K562 (cell line): ENCODE measurements at regions not wholly inside any gene's neighbourhood (a gene's known extent, or its start where the extent isn't known, plus 50 kb on each side); places are given as distances from the start of the nearest gene placed in this dataset.

ENCODE experiments used
- ATAC-seq: fragments of 200-7000 bp; cut with Tn5 transposase; 3 replicates; pipeline ENCODE4 v1.9.1; 2020; ENCODE audit warnings: moderate library complexity
- BruUV-seq: library from RNA; stranded (reverse); fragments of 400-500 nt; replicated peaks from 2 replicates; lab custom pipeline; 2021; lab: Mats Ljungman, UMichigan
- CTCF ChIA-PET: fragments of 300-600 bp; formaldehyde crosslinking; extraction: SDS; loops from one replicate; lab custom pipeline; 2021; ENCODE audit warnings: low intra/inter-chr PET ratio; lab: Yijun Ruan, JAX
- POLR2A ChIA-PET: fragments of 300-600, 350-650 bp; sonication (Branson Sonifier 250); formaldehyde crosslinking; extraction: SDS; loops from one replicate; lab custom pipeline; 2021; ENCODE audit warnings: antibody characterized with exemption, inconsistent platforms; lab: Yijun Ruan, JAX
- DNase-seq, 4 experiments: peaks; one replicate each; pipeline versions ENCODE4 v3.0.0 to v3.0.0-alpha.2; 2011 to 2018; ENCODE audit warnings: low spot score in 3 of 4, mixed read lengths in 3 of 4; ENCODE audit errors: extremely low read depth in 1 of 4
- FAIRE-seq: peaks from 2 replicates; lab custom pipeline; 2011; peaks lifted over from hg19 to GRCh38; lab: Jason Lieb, UNC
- H2AFZ ChIP-seq: 2 replicates; pipeline ENCODE4 v1.6.0; 2011; ENCODE audit warnings: low read depth, low read length, control low read depth, inconsistent platforms
- H3K27ac ChIP-seq: fragments of 200-600 bp; 3 replicates; pipeline ENCODE4 v1.8.0; 2011; ENCODE audit warnings: low read depth, mild to moderate bottlenecking, control low read depth, inconsistent platforms, low read length, moderate library complexity, mixed read lengths; ENCODE audit errors: extremely low read depth
- H3K27me3 ChIP-seq, 2 experiments: fragments of 300-600 bp in 1 of 2; 2 replicates in 1 of 2; 3 replicates in 1 of 2; pipeline versions ENCODE4 v1.6.0 to v1.8.0; 2011; ENCODE audit warnings: inconsistent platforms in 2 of 2, low read length in 2 of 2, mild to moderate bottlenecking in 1 of 2, mixed read lengths in 1 of 2, moderate library complexity in 1 of 2; ENCODE audit not compliant: control insufficient read depth in 2 of 2, insufficient read depth in 2 of 2
- H3K36me3 ChIP-seq: fragments of 300-600 bp; 3 replicates; pipeline ENCODE4 v1.8.0; 2011; ENCODE audit warnings: mild to moderate bottlenecking, low read length, inconsistent platforms; ENCODE audit not compliant: control insufficient read depth, insufficient read depth
- H3K4me1 ChIP-seq, 2 experiments: fragments of 200-600 bp in 1 of 2; replicated peaks in 1 of 2; 2 replicates in 1 of 2; 3 replicates in 1 of 2; pipeline versions ENCODE4 v1.5.1 to v1.8.0; 2011; ENCODE audit warnings: inconsistent platforms in 2 of 2, low read length in 2 of 2, mild to moderate bottlenecking in 1 of 2, mixed read lengths in 1 of 2, moderate library complexity in 1 of 2; ENCODE audit not compliant: control insufficient read depth in 2 of 2, insufficient read depth in 2 of 2
- H3K4me2 ChIP-seq: 2 replicates; pipeline ENCODE4 v1.6.1; 2011; ENCODE audit warnings: low read length, control low read depth, inconsistent platforms, mixed read lengths; ENCODE audit not compliant: insufficient read depth
- H3K4me3 ChIP-seq: fragments of 200-600 bp; sonication (generic), shearing (Covaris generic); 2 replicates; pipeline ENCODE4 v1.5.1; 2016; ENCODE audit warnings: control low read depth, inconsistent platforms
- H3K79me2 ChIP-seq: fragments of 200-600 bp; 3 replicates; pipeline ENCODE4 v1.8.0; 2011; ENCODE audit warnings: low read length, inconsistent platforms; ENCODE audit not compliant: control insufficient read depth, insufficient read depth
- H3K9ac ChIP-seq, 2 experiments: 2 replicates each; pipeline versions ENCODE4 v1.6.0 to v1.6.1; 2011; ENCODE audit warnings: low read depth in 2 of 2, low read length in 2 of 2, control low read depth in 1 of 2, inconsistent platforms in 1 of 2, mild to moderate bottlenecking in 1 of 2, mixed read lengths in 1 of 2; ENCODE audit not compliant: insufficient read depth in 1 of 2
- H3K9me1 ChIP-seq: one replicate; pipeline ENCODE4 v1.6.0; 2011; ENCODE audit warnings: inconsistent platforms, mild to moderate bottlenecking, low read length, moderate library complexity; ENCODE audit not compliant: control insufficient read depth, insufficient read depth
- H3K9me3 ChIP-seq: replicated peaks from 2 replicates; pipeline ENCODE4 v1.5.1; 2011; ENCODE audit warnings: low read depth, low read length, inconsistent platforms; ENCODE audit not compliant: control insufficient read depth, insufficient read depth
- H4K20me1 ChIP-seq: replicated peaks from 2 replicates; pipeline ENCODE4 v1.6.1; 2011; ENCODE audit warnings: low read length, inconsistent platforms, mixed read lengths; ENCODE audit not compliant: control insufficient read depth, insufficient read depth
- HDAC8 ChIP-seq: fragments of 450-650 bp; IDR thresholded peaks from 2 replicates; pipeline ENCODE4 v1.6.1; 2016; ENCODE audit warnings: mild to moderate bottlenecking, missing genetic modification characterization, moderate library complexity, missing compliant biosample characterization
- KLF1 ChIP-seq: fragments of 450-650 bp; IDR thresholded peaks from 2 replicates; pipeline ENCODE4 v1.6.1; 2016; ENCODE audit warnings: missing genetic modification characterization, missing compliant biosample characterization
- MBD1 ChIP-seq: fragments of 250-450 bp; sonication (Bioruptor Pico); IDR thresholded peaks from 2 replicates; pipeline ENCODE4 v1.8.0; 2022; ENCODE audit warnings: inconsistent platforms
- TCF3 ChIP-seq: sonication (generic); formaldehyde crosslinking; IDR thresholded peaks from 2 replicates; pipeline ENCODE4 v1.4.0; 2020; ENCODE audit warnings: mild to moderate bottlenecking, missing genetic modification reagents
- WGBS: fragments of 100-300 bp; shearing (Covaris generic); methylation state at CpG from one replicate; pipeline ENCODE4 v1.1.6; 2016; ENCODE audit warnings: low coverage, mixed read lengths; ENCODE audit not compliant: insufficient coverage; ENCODE audit errors: missing lambda C conversion rate; 5-methylcytosine and 5-hydroxymethylcytosine counted together
- in situ Hi-C: fragments of 300-500 bp; cut with MboI; formaldehyde crosslinking; loops from 4 replicates; pipeline ENCODE4 v1.15.0; 2018; ENCODE audit warnings: inconsistent platforms, mixed read lengths
- intact Hi-C: fragments of 100-400 bp; cut with micrococcal nuclease; formaldehyde crosslinking; loops from 2 replicates; pipeline ENCODE4 v1.14.2; 2022
- TF ChIP-seq, protein P1 (sequence below), 2 experiments: fragments of 150-350 bp in 1 of 2; IDR thresholded peaks; 2 replicates each; pipeline ENCODE4 v1.6.1; 2012 to 2016; ENCODE audit warnings: low read depth in 2 of 2, low read length in 2 of 2, mild to moderate bottlenecking in 1 of 2, moderate library complexity in 1 of 2

DNA sequence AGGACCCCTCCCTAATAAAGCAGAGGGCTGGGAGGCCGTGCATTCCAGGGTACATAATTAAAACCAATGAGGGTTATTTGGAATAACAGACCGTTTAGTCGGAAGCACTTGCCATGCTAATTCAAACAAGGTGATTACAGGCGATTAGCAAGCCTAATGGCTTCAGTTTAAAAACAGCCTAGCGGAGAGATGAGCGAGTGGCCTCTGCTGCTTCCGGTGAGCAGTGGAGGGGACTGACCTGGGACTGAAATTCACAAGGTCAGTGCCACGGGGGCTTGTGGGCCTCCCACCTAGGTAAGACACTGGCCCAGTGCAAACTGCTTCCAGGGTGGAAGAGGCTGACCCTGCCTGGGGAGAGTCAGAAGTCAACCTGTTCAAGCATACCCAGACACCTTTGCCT lies 56.8 kb upstream of the ALX4 start:
- Histone ChIP-seq H3K9me1 (no peaks in the 10 kb centered on the region), H3K4me1 (peaks cover 4 to 13% of the 10 kb centered on the region in 2 experiments; a peak in 3 of 5 replicates), H3K4me2 (no peak overlapping the region; the same call in 1 of the 2 replicates), H3K9me3 (no peaks in the 10 kb centered on the region), H3K4me3 (no peak overlapping the region), H3K79me2 (no peaks in the 10 kb centered on the region), H3K27ac (no peak overlapping the region), H2AFZ (peak overlapping the region; percentile 17), H3K9ac (peak overlapping the region in 1 of 2 experiments; percentile 24; a peak in 1 of 4 replicates), H4K20me1 (no peaks in the 10 kb centered on the region), H3K27me3 (peaks cover 4 to 27% of the 10 kb centered on the region in 2 experiments; a peak in 4 of 5 replicates), H3K36me3 (no peaks in the 10 kb centered on the region)
- BruUV-seq, result no TSS peak
- ChIA-PET POLR2A (no interaction called here), CTCF (no interaction called here)
- ATAC-seq (peak; percentile 41), FAIRE-seq (no peak), DNase-seq (no peak)
- WGBS, result 11% methylated on average over 8 of the region's 8 CpGs
- in situ Hi-C loops (no loop called here), intact Hi-C loops (loop anchor here (10.0 kb wide), 1 partner anchor 58 kb away; no protein-coding TSS in a partner anchor)
- TF ChIP-seq KLF1 (tag) (no peak), HDAC8 (no peak), TCF3 (CRISPR knock-in tag) (0 out of 2 replicates have a peak, but pooled peaks have one; percentile 14), MBD1 (CRISPR knock-in tag) (no peak)
- TF ChIP-seq, protein P1, sequence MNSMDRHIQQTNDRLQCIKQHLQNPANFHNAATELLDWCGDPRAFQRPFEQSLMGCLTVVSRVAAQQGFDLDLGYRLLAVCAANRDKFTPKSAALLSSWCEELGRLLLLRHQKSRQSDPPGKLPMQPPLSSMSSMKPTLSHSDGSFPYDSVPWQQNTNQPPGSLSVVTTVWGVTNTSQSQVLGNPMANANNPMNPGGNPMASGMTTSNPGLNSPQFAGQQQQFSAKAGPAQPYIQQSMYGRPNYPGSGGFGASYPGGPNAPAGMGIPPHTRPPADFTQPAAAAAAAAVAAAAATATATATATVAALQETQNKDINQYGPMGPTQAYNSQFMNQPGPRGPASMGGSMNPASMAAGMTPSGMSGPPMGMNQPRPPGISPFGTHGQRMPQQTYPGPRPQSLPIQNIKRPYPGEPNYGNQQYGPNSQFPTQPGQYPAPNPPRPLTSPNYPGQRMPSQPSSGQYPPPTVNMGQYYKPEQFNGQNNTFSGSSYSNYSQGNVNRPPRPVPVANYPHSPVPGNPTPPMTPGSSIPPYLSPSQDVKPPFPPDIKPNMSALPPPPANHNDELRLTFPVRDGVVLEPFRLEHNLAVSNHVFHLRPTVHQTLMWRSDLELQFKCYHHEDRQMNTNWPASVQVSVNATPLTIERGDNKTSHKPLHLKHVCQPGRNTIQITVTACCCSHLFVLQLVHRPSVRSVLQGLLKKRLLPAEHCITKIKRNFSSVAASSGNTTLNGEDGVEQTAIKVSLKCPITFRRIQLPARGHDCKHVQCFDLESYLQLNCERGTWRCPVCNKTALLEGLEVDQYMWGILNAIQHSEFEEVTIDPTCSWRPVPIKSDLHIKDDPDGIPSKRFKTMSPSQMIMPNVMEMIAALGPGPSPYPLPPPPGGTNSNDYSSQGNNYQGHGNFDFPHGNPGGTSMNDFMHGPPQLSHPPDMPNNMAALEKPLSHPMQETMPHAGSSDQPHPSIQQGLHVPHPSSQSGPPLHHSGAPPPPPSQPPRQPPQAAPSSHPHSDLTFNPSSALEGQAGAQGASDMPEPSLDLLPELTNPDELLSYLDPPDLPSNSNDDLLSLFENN (IDR thresholded peaks at IDR 0.05; ENCODE audit: low read depth in 2 of 2, low read length in 2 of 2), result no peak
